Small intestine (tissue), 7 donors: ENCODE measurements at regions not wholly inside any gene's neighbourhood (a gene's known extent, or its start where the extent isn't known, plus 50 kb on each side); places are given as distances from the start of the nearest gene placed in this dataset.
"Not testable (repeated sequence)": the region's sequence is repeated elsewhere in the genome, so short reads cannot be mapped to it uniquely, and the experiment has no call there.

Source experiments
- DNase-seq, 2 donors: peaks; one replicate each; pipeline versions ENCODE4 v3.0.0 to v3.0.0-alpha.2; 2013
- FAIRE-seq: peaks from 2 replicates; lab custom pipeline; 2012; peaks lifted over from hg19 to GRCh38; lab: Jason Lieb, UNC
- H3K27ac ChIP-seq, 3 donors: one replicate each; pipeline ENCODE4 v1.5.1; 2013; ENCODE audit warnings: low read length in 2 of 3, mild to moderate bottlenecking in 2 of 3, control low read depth in 1 of 3, inconsistent platforms in 1 of 3, low read depth in 1 of 3, moderate library complexity in 1 of 3
- H3K27me3 ChIP-seq, 3 donors: one replicate each; pipeline ENCODE4 v1.6.1; 2013; ENCODE audit warnings: low read length in 3 of 3, inconsistent platforms in 1 of 3; ENCODE audit not compliant: control insufficient read depth in 3 of 3, insufficient read depth in 3 of 3
- H3K36me3 ChIP-seq, 3 donors: one replicate each; pipeline ENCODE4 v1.6.1; 2013; ENCODE audit warnings: low read length in 3 of 3, inconsistent platforms in 1 of 3, low read depth in 1 of 3, mild to moderate bottlenecking in 1 of 3, moderate library complexity in 1 of 3; ENCODE audit not compliant: control insufficient read depth in 3 of 3, insufficient read depth in 2 of 3
- H3K4me1 ChIP-seq, 3 donors: one replicate each; pipeline ENCODE4 v1.6.1; 2013; ENCODE audit warnings: low read length in 2 of 3, inconsistent platforms in 1 of 3, low read depth in 1 of 3, mild to moderate bottlenecking in 1 of 3, moderate library complexity in 1 of 3; ENCODE audit not compliant: control insufficient read depth in 3 of 3, insufficient read depth in 2 of 3
- H3K4me3 ChIP-seq, 3 donors: one replicate each; pipeline ENCODE4 v1.5.1; 2013; ENCODE audit warnings: low read length in 3 of 3, control low read depth in 1 of 3, inconsistent platforms in 1 of 3, low read depth in 1 of 3, mild to moderate bottlenecking in 1 of 3, moderate library complexity in 1 of 3
- H3K9me3 ChIP-seq, 2 donors: one replicate each; pipeline ENCODE4 v1.6.1; 2013; ENCODE audit warnings: low read depth in 1 of 2, low read length in 1 of 2; ENCODE audit not compliant: control insufficient read depth in 2 of 2, insufficient read depth in 1 of 2
- WGBS, 3 donors: extraction: QIAGEN DNeasy Blood & Tissue Kit; methylation state at CpG; one replicate each; pipeline ENCODE4 v1.1.7; 2013; 5-methylcytosine and 5-hydroxymethylcytosine counted together
- donor health status: healthy with polysubstance abuse.
- donor health status: control.
- donor health status: control.
- donor health status: Bipolar disorder and iron deficiency.
- donor health status: healthy.

DNA sequence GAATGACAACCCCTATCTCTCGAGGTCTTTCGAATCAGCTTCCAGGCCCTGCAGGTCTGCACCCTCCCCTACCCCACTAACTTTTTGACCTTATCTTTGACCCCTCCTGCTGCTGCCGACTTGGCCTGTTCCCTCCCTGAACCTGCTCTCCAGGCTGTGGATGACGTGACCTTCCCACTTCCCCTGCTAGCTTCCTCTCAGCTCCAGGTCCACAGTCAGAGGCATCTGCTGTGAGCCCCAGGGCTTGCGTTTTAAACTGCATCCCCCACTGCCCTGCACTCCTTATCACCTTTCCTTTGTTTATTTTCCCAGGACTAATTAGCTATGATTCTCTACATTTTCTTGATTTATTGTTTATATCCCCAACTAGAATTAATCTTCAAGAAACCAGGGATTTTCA lies 71.2 kb upstream of the ALKAL2 start:
- no peak for DNase-seq
- H3K27ac ChIP-seq = no peak overlapping the region
- FAIRE-seq = no peak
- H3K9me3 ChIP-seq = peaks cover 0 to 4% of the 10 kb centered on the region in 2 donors
- no peak overlapping the region for H3K4me3 ChIP-seq
- no peaks in the 10 kb centered on the region for H3K36me3 ChIP-seq
- 43 to 45% (median 45%) methylated on average over 5 of the region's 5 CpGs for WGBS, 3 donors
- no peaks in the 10 kb centered on the region for H3K27me3 ChIP-seq
- no peaks in the 10 kb centered on the region for H3K4me1 ChIP-seq

GRCh38 chr2:357811-358210 lies 69.9 kb upstream of the ALKAL2 start:
- 73 to 82% (median 80%) methylated on average over 2 of the region's 2 CpGs for WGBS, 3 donors
- FAIRE-seq (no peak), DNase-seq (no peak)
- H3K4me3 ChIP-seq = no peak overlapping the region
- H3K27ac ChIP-seq = no peak overlapping the region
- peaks cover 0 to under 1% of the 10 kb centered on the region in 2 donors for H3K9me3 ChIP-seq
- H3K4me1 ChIP-seq = no peaks in the 10 kb centered on the region
- no peaks in the 10 kb centered on the region for H3K27me3 ChIP-seq
- H3K36me3 ChIP-seq = no peaks in the 10 kb centered on the region

GRCh38 chr2:356304-356703 lies 68.4 kb upstream of the ALKAL2 start:
- H3K9me3 ChIP-seq = not testable (repeated sequence)

DNA sequence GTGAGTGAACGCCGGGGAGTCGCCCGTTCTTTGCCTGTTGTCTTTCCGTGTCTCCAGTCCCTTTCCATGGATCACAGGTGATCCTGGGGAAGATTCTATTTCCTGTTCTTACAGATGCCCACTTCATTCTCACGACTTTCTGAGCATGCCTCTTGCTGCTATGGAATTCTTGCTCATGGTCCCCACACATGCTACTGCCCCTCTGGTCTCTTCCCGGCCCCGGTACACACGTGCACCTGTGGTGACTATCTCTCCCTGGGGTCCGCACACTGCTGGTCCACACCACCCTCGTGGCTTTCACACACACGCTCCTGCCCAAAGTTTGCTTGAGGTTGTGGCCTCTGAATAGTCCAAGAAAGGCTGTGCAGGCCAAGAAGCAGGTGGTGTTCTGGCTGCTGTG lies 67.9 kb upstream of the ALKAL2 start:
- Histone ChIP-seq H3K27me3 (no peaks in the 10 kb centered on the region), H3K9me3 (no peaks in the 10 kb centered on the region), H3K4me1 (no peaks in the 10 kb centered on the region), H3K4me3 (no peak overlapping the region), H3K27ac (no peak overlapping the region), H3K36me3 (no peaks in the 10 kb centered on the region)
- FAIRE-seq (no peak), DNase-seq (no peak)
- 84 to 86% (median 85%) methylated on average over 12 of the region's 12 CpGs for WGBS, 3 donors

More at GRCh38 chr2:356304-356703, 68.4 kb upstream of the ALKAL2 start:
- H3K4me3 ChIP-seq, H3K36me3 ChIP-seq, H3K27ac ChIP-seq, H3K27me3 ChIP-seq, FAIRE-seq, H3K4me1 ChIP-seq, DNase-seq: not testable (repeated sequence)
- WGBS, 3 donors = 81 to 93% (median 88%) methylated on average over 21 of the region's 21 CpGs

DNA sequence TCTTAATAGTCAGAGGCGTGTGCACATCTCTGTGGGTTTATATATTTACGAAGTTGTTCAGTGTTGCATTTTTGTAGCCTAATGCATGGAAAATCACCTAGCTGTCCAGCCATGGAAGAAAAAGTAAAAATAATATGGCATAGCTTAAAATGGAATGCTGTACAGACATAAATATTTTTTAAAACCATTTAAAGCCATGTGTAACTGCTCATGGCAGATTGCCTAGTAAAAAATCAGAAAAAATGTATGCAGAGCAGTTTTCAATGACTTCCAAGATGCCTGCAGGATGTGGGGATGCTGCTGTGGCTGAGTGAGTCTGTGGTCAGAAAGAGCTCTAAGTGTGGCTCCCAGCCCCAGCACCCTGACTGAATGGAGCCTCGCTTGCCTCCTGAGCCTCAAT lies 64.8 kb upstream of the ALKAL2 start:
- no peaks in the 10 kb centered on the region for H3K36me3 ChIP-seq
- no peak for FAIRE-seq
- no peaks in the 10 kb centered on the region for H3K4me1 ChIP-seq
- no peak overlapping the region for H3K4me3 ChIP-seq
- no peak for DNase-seq
- no peaks in the 10 kb centered on the region for H3K27me3 ChIP-seq
- H3K27ac ChIP-seq = no peak overlapping the region
- WGBS, 3 donors = 65 to 87% (median 79%) methylated on average over 3 of the region's 3 CpGs
- H3K9me3 ChIP-seq = no peaks in the 10 kb centered on the region

- no peaks in the 10 kb centered on the region for H3K9me3 ChIP-seq
- no peaks in the 10 kb centered on the region for H3K4me1 ChIP-seq
- no peaks in the 10 kb centered on the region for H3K27me3 ChIP-seq
- no peak overlapping the region for H3K4me3 ChIP-seq
- FAIRE-seq = no peak
- H3K27ac ChIP-seq = no peak overlapping the region
- no peaks in the 10 kb centered on the region for H3K36me3 ChIP-seq
- whole genome bisulfite sequencing, 3 donors = 69 to 81% (median 72%) methylated on average over 3 of the region's 3 CpGs
- DNase-seq = no peak
These were observed 61.5 kb upstream of the ALKAL2 start for GRCh38 chr2:349390-349789.

DNA sequence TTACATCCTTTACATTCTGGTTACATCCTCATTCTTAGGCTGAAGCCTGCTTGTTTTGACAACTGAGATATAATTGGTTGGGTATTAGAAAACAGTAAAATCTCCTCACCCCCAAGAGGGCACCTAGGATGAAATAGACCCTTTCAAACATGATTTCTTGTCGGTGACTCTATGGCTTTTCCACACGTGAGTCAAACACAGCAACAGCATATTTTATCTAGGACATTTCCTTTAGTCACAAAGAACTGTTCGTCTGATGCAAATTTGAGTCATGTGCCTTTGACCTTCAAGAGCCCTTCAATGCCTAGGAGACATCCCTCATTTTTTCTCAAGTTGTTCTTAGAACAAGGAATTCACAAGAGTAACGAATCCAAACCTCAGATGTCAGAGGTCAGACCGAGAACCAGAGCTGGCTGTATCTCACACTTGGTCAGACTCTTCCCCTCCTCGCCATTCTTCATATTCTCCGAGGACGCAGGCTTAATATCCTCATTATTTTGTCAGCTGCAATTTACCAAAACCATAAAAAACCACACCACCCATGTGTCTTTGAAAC lies 60.5 kb upstream of the ALKAL2 start:
- Histone ChIP-seq H3K4me1 (no peaks in the 10 kb centered on the region), H3K27ac (no peak overlapping the region), H3K9me3 (no peaks in the 10 kb centered on the region), H3K4me3 (no peak overlapping the region), H3K27me3 (no peaks in the 10 kb centered on the region), H3K36me3 (no peaks in the 10 kb centered on the region)
- FAIRE-seq (no peak), DNase-seq (no peak)
- WGBS, 3 donors = 62 to 70% (median 66%) methylated on average over 8 of the region's 8 CpGs

DNA sequence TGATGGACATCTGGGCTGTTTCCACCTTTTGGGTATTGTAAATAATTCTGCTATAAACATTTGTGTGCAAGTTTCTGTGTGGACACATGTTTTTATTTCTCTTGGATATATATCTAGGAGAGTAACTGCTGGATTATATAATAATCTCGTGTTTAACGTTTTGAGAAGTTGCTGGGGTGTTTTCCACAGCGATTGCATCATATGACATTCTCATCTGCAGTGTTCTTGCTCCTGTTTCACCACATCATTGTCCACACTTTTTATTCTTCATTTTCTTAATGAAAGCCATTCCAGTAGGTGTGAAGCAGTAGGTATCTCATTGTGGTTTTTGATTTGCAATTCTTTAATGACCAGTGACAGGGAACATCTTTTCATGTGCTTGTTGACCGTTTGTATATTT lies 56.9 kb upstream of the ALKAL2 start:
- Histone ChIP-seq H3K27me3 (no peaks in the 10 kb centered on the region), H3K4me1 (no peaks in the 10 kb centered on the region), H3K4me3 (no peak overlapping the region), H3K9me3 (peaks cover 0 to 4% of the 10 kb centered on the region in 2 donors), H3K27ac (no peak overlapping the region), H3K36me3 (no peaks in the 10 kb centered on the region)
- no peak for DNase-seq
- no peak for FAIRE-seq
- WGBS, 3 donors = 57 to 66% (median 57%) methylated on average over 4 of the region's 4 CpGs

DNA sequence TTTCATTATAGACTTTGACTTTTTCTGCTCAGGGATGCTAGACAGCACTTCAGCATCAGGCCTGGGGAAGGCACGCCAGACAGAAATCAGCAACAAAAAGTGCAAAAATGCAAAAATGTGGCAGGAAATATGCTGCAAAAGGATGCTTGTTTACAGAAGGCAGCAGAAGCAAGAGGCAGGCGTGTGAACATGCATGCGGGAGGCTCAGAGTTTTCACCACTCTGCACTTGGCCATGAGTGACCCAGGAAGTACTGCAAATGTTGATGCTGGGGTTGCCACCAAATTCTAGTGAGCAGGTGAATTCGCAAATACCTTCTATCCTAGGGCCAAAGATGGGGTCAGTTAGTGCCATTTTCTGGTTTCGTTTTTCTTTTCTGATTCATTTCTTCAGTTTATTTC lies 55.5 kb upstream of the ALKAL2 start:
- Histone ChIP-seq H3K27ac (no peak overlapping the region), H3K4me3 (no peak overlapping the region), H3K36me3 (no peaks in the 10 kb centered on the region), H3K4me1 (no peaks in the 10 kb centered on the region), H3K27me3 (no peaks in the 10 kb centered on the region), H3K9me3 (peaks cover 1 to 15% of the 10 kb centered on the region in 2 donors)
- FAIRE-seq (no peak), DNase-seq (no peak)
- WGBS, 3 donors = 67 to 84% (median 68%) methylated on average over 5 of the region's 5 CpGs
